ENCODE measurements at regions not wholly inside any gene's neighbourhood (a gene's known extent, or its start where the extent isn't known, plus 50 kb on each side); places are given as distances from the start of the nearest gene placed in this dataset.

- Histone ChIP-seq H3K27me3 (no peaks in the 10 kb centered on the region), H3K4me3 (no peak overlapping the region), H3K9me3 (no peaks in the 10 kb centered on the region), H3K36me3 (ENCODE audit: low read depth, missing control alignments) (no peaks in the 10 kb centered on the region), H3K27ac (no peak overlapping the region), H3K4me1 (no peaks in the 10 kb centered on the region)
- no peak for DNase-seq
- intact Hi-C loops (cut with DNase I; ENCODE audit: low total_unique reads) = no loop called here
- TF ChIP-seq CTCF (IDR thresholded peaks at IDR 0.05) = no peak
- no peak for TF ChIP-seq POLR2A (IDR thresholded peaks at IDR 0.05)
- WGBS, 2 donors = 54 to 68% methylated on average over 2 of the region's 2 CpGs
These were observed 151.9 kb upstream of the ARPP21 start for GRCh38 chr3:35487376-35487775.

DNA sequence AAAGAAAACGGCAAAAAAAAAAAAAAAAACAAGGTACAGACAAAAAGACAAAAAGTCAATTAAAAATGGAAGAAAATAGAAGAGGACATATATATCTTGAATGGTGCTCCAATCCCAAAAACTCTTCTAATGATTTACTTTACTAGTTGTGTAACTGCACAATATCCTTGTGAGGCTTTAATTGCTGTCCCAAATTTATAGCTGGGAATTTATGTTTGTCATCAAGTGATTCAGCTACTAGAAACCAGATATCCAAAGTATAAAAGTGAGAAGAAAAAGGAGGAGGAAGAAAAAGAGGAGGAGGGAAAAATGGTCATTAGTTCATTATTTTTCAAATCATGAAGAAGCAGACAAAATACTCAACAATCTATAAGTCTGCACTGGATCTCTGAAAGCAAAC lies 150.8 kb upstream of the ARPP21 start:
- H3K4me1 ChIP-seq = no peaks in the 10 kb centered on the region
- H3K36me3 ChIP-seq (ENCODE audit: low read depth, missing control alignments) = no peaks in the 10 kb centered on the region
- H3K4me3 ChIP-seq = no peak overlapping the region
- DNase-seq = no peak
- no peaks in the 10 kb centered on the region for H3K9me3 ChIP-seq
- no peaks in the 10 kb centered on the region for H3K27me3 ChIP-seq
- H3K27ac ChIP-seq = no peak overlapping the region
- TF ChIP-seq CTCF (IDR thresholded peaks at IDR 0.05) (no peak), POLR2A (IDR thresholded peaks at IDR 0.05) (no peak)
- intact Hi-C loops (cut with DNase I; ENCODE audit: low total_unique reads) = no loop called here
- WGBS, 2 donors = 38 to 50% methylated on average over 1 of the region's 1 CpG

- H3K9me3 ChIP-seq = no peaks in the 10 kb centered on the region
- intact Hi-C loops (cut with DNase I; ENCODE audit: low total_unique reads) = no loop called here
- no peaks in the 10 kb centered on the region for H3K4me1 ChIP-seq
- DNase-seq = no peak
- TF ChIP-seq CTCF (IDR thresholded peaks at IDR 0.05) = no peak
- no peak for TF ChIP-seq POLR2A (IDR thresholded peaks at IDR 0.05)
- H3K4me3 ChIP-seq = no peak overlapping the region
- 79 to 80% methylated on average over 2 of the region's 2 CpGs for WGBS, 2 donors
- H3K27me3 ChIP-seq = no peaks in the 10 kb centered on the region
- H3K36me3 ChIP-seq (ENCODE audit: low read depth, missing control alignments) = no peaks in the 10 kb centered on the region
- H3K27ac ChIP-seq = no peak overlapping the region
These were observed 146.5 kb upstream of the ARPP21 start for GRCh38 chr3:35492841-35493240.

- intact Hi-C loops (cut with DNase I; ENCODE audit: low total_unique reads) = no loop called here
- TF ChIP-seq CTCF (IDR thresholded peaks at IDR 0.05) (no peak), POLR2A (IDR thresholded peaks at IDR 0.05) (no peak)
- Histone ChIP-seq H3K4me1 (no peaks in the 10 kb centered on the region), H3K36me3 (ENCODE audit: low read depth, missing control alignments) (no peaks in the 10 kb centered on the region), H3K27me3 (no peaks in the 10 kb centered on the region), H3K9me3 (no peaks in the 10 kb centered on the region), H3K27ac (no peak overlapping the region), H3K4me3 (no peak overlapping the region)
- 78 to 79% methylated on average over 4 of the region's 4 CpGs for WGBS, 2 donors
- DNase-seq = no peak
These were observed 140.7 kb upstream of the ARPP21 start for GRCh38 chr3:35498506-35499210.
